IMR-90 (cell line): ENCODE measurements at regions not wholly inside any gene's neighbourhood (a gene's known extent, or its start where the extent isn't known, plus 50 kb on each side); places are given as distances from the start of the nearest gene placed in this dataset.

ENCODE experiments used
- ATAC-seq: fragments of 200-7000 bp; cut with Tn5 transposase; 2 replicates; pipeline ENCODE4 v1.9.1; 2020; ENCODE audit warnings: low read depth, mild to moderate bottlenecking, moderate library complexity
- BruUV-seq: library from RNA; stranded (reverse); fragments of 400-500 nt; replicated peaks from 2 replicates; lab custom pipeline; 2021; lab: Mats Ljungman, UMichigan
- CTCF ChIA-PET: fragments of 300-600 bp; formaldehyde crosslinking; extraction: SDS; loops from one replicate; lab custom pipeline; 2021; ENCODE audit warnings: antibody characterized with exemption; lab: Yijun Ruan, JAX
- POLR2A ChIA-PET: fragments of 300-600 bp; sonication (Branson Sonifier 250); formaldehyde crosslinking; loops from one replicate; lab custom pipeline; 2022; ENCODE audit warnings: antibody characterized with exemption; ENCODE audit not compliant: unreplicated experiment; lab: Charles Lee
- DNase-seq: peaks from one replicate; pipeline ENCODE4 v3.0.0; 2013
- H2AFZ ChIP-seq: replicated peaks from 2 replicates; pipeline ENCODE3; 2013; ENCODE audit warnings: low read length, mild to moderate bottlenecking; ENCODE audit not compliant: poor library complexity
- H2AK5ac ChIP-seq: 2 replicates; pipeline ENCODE4 v1.6.1; 2013; ENCODE audit warnings: low read depth, low read length, inconsistent platforms
- H2AK9ac ChIP-seq: replicated peaks from 2 replicates; pipeline ENCODE3; 2013; ENCODE audit warnings: mild to moderate bottlenecking, low read depth, low read length, moderate library complexity; ENCODE audit not compliant: poor library complexity
- H2BK120ac ChIP-seq: 2 replicates; pipeline ENCODE4 v1.6.1; 2013; ENCODE audit warnings: low read depth, low read length, inconsistent platforms
- H2BK15ac ChIP-seq: 3 replicates; pipeline ENCODE4 v1.6.1; 2013; ENCODE audit warnings: low read depth, low read length, inconsistent platforms
- H2BK20ac ChIP-seq: 2 replicates; pipeline ENCODE4 v1.6.1; 2013; ENCODE audit warnings: low read depth, mild to moderate bottlenecking, inconsistent platforms, low read length, moderate library complexity
- H2BK5ac ChIP-seq: 2 replicates; pipeline ENCODE4 v1.6.1; 2013; ENCODE audit warnings: mild to moderate bottlenecking, low read depth, low read length, inconsistent platforms; ENCODE audit not compliant: poor library complexity, severe bottlenecking
- H3K14ac ChIP-seq: replicated peaks from 2 replicates; pipeline ENCODE4 v1.6.1; 2013; ENCODE audit warnings: low read depth, low read length, inconsistent platforms
- H3K18ac ChIP-seq: 2 replicates; pipeline ENCODE4 v1.6.1; 2013; ENCODE audit warnings: low read depth, low read length, control low read depth
- H3K23ac ChIP-seq: 2 replicates; pipeline ENCODE4 v1.6.1; 2013; ENCODE audit warnings: low read depth, low read length, inconsistent platforms
- H3K27ac ChIP-seq: 2 replicates; pipeline ENCODE4 v1.5.1; 2013; ENCODE audit warnings: mild to moderate bottlenecking, control low read depth, low read length; ENCODE audit not compliant: insufficient read depth
- H3K27me3 ChIP-seq: 2 replicates; pipeline ENCODE4 v1.6.1; 2013; ENCODE audit warnings: low read length; ENCODE audit not compliant: control insufficient read depth, insufficient read depth
- H3K36me3 ChIP-seq: 2 replicates; pipeline ENCODE4 v1.6.1; 2013; ENCODE audit warnings: low read length, mixed read lengths; ENCODE audit not compliant: control insufficient read depth, insufficient read depth
- H3K4ac ChIP-seq: 2 replicates; pipeline ENCODE4 v1.6.1; 2013; ENCODE audit warnings: low read depth, low read length, inconsistent platforms
- H3K4me1 ChIP-seq: 2 replicates; pipeline ENCODE4 v1.6.1; 2013; ENCODE audit warnings: low read length, mixed read lengths; ENCODE audit not compliant: control insufficient read depth, insufficient read depth
- H3K4me2 ChIP-seq: 2 replicates; pipeline ENCODE4 v1.6.1; 2013; ENCODE audit warnings: low read depth, mild to moderate bottlenecking, control low read depth, low read length, moderate library complexity
- H3K4me3 ChIP-seq: 2 replicates; pipeline ENCODE4 v1.5.1; 2013; ENCODE audit warnings: low read depth, mild to moderate bottlenecking, control low read depth, low read length, moderate library complexity; ENCODE audit not compliant: insufficient read depth
- H3K56ac ChIP-seq: 2 replicates; pipeline ENCODE4 v1.6.1; 2013; ENCODE audit warnings: low read length, inconsistent platforms; ENCODE audit not compliant: insufficient read depth; ENCODE audit errors: extremely low read depth
- H3K79me1 ChIP-seq, 2 experiments: 2 replicates each; pipeline ENCODE4 v1.6.1; 2013; ENCODE audit warnings: low read length in 2 of 2, inconsistent platforms in 1 of 2, low read depth in 1 of 2
- H3K9ac ChIP-seq: 2 replicates; pipeline ENCODE4 v1.6.1; 2013; ENCODE audit warnings: low read depth, low read length, control low read depth
- H3K9me1 ChIP-seq: 2 replicates; pipeline ENCODE4 v1.6.1; 2013; ENCODE audit warnings: low read length, inconsistent platforms; ENCODE audit not compliant: insufficient read depth
- H3K9me3 ChIP-seq: 2 replicates; pipeline ENCODE4 v1.6.1; 2013; ENCODE audit warnings: low read length; ENCODE audit not compliant: control insufficient read depth, insufficient read depth
- H4K20me1 ChIP-seq: 2 replicates; pipeline ENCODE4 v1.6.1; 2013; ENCODE audit warnings: low read length, inconsistent platforms; ENCODE audit not compliant: insufficient read depth
- H4K5ac ChIP-seq: 2 replicates; pipeline ENCODE4 v1.6.1; 2013; ENCODE audit warnings: mild to moderate bottlenecking, low read depth, low read length, control low read depth
- H4K8ac ChIP-seq, 2 experiments: 2 replicates each; pipeline ENCODE4 v1.6.1; 2013; ENCODE audit warnings: low read depth in 2 of 2, low read length in 2 of 2, control low read depth in 1 of 2, inconsistent platforms in 1 of 2
- H4K91ac ChIP-seq: 2 replicates; pipeline ENCODE4 v1.6.1; 2013; ENCODE audit warnings: low read depth, low read length, inconsistent platforms; ENCODE audit not compliant: insufficient read depth
- CEBPB ChIP-seq: IDR thresholded peaks from 2 replicates; pipeline ENCODE4 v1.6.1; 2012; ENCODE audit warnings: low read depth, low read length, improper control_type of control experiment
- RCOR1 ChIP-seq: IDR thresholded peaks from 2 replicates; pipeline ENCODE4 v1.6.1; 2012; ENCODE audit warnings: mild to moderate bottlenecking, low read length, improper control_type of control experiment; ENCODE audit not compliant: insufficient replicate concordance
- WGBS, 2 experiments: methylation state at CpG; one replicate each; pipeline versions ENCODE4 v1.1.5 to v1.1.7; 2013; ENCODE audit warnings: missing lambda C conversion rate in 2 of 2; ENCODE audit not compliant: insufficient read length in 1 of 2; ENCODE audit errors: extremely low coverage in 2 of 2; 5-methylcytosine and 5-hydroxymethylcytosine counted together
- dilution Hi-C: fragments of 300-500 bp; cut with HindIII; formaldehyde crosslinking; loops from one replicate; pipeline ENCODE4 v1.14.3; 2018; ENCODE audit warnings: low sequenced_read_pairs; ENCODE audit not compliant: unreplicated experiment
- in situ Hi-C: fragments of 300-500 bp; cut with MboI; formaldehyde crosslinking; loops from 3 replicates; pipeline ENCODE4 v1.14.3; 2019; ENCODE audit warnings: low sequenced_read_pairs, inconsistent platforms, mixed read lengths
- intact Hi-C: fragments of 100-400 bp; cut with micrococcal nuclease; formaldehyde crosslinking; loops from 2 replicates; pipeline ENCODE4 v1.10.0; 2022

GRCh38 chr1:30092051-30092858 is 631.1 kb downstream of the MATN1 start:
- no peaks in the 10 kb centered on the region for H3K9me1 ChIP-seq
- no peak overlapping the region for H3K4me2 ChIP-seq
- no peak overlapping the region for H2BK120ac ChIP-seq
- no peak for ATAC-seq
- WGBS, 2 experiments = 50% methylated on average over 3 of the region's 12 CpGs; no CpG with 5 or more reads in 1 of the 2 experiments
- H3K4me1 ChIP-seq = no peaks in the 10 kb centered on the region
- no peak for TF ChIP-seq RCOR1
- 0 out of 2 replicates have a peak, but pooled peaks have one; percentile 16 for TF ChIP-seq CEBPB
- H4K8ac ChIP-seq = no peak overlapping the region
- H4K5ac ChIP-seq = no peak overlapping the region
- no peak overlapping the region for H4K91ac ChIP-seq
- no peaks in the 10 kb centered on the region for H3K79me1 ChIP-seq
- no TSS peak for BruUV-seq
- POLR2A ChIA-PET = no interaction called here
- H2BK5ac ChIP-seq = no peak overlapping the region
- no peak overlapping the region for H3K56ac ChIP-seq
- CTCF ChIA-PET = no interaction called here
- H3K14ac ChIP-seq = no peak overlapping the region
- in situ Hi-C loops = no loop called here
- H2AFZ ChIP-seq = no peak overlapping the region
- intact Hi-C loops = no loop called here
- H2BK20ac ChIP-seq = no peak overlapping the region
- dilution Hi-C loops = no loop called here
- no peaks in the 10 kb centered on the region for H3K36me3 ChIP-seq
- H3K4ac ChIP-seq = no peak overlapping the region
- no peak overlapping the region for H3K23ac ChIP-seq
- H4K20me1 ChIP-seq = no peaks in the 10 kb centered on the region; the same call in 1 of the 2 replicates
- no peak overlapping the region for H3K9ac ChIP-seq
- no peak overlapping the region for H3K27ac ChIP-seq
- H2BK15ac ChIP-seq = no peak overlapping the region
- no peak overlapping the region for H2AK5ac ChIP-seq
- H3K27me3 ChIP-seq = no peaks in the 10 kb centered on the region; the same call in 1 of the 2 replicates
- no peak for DNase-seq
- peaks cover 26% of the 10 kb centered on the region for H3K9me3 ChIP-seq
- no peak overlapping the region for H2AK9ac ChIP-seq
- H3K18ac ChIP-seq = no peak overlapping the region
- H3K4me3 ChIP-seq = no peak overlapping the region
